TTC549 (cell line): ENCODE measurements at regions not wholly inside any gene's neighbourhood (a gene's known extent, or its start where the extent isn't known, plus 50 kb on each side); places are given as distances from the start of the nearest gene placed in this dataset.

Source experiments
- FAIRE-seq: peaks from 2 replicates; lab custom pipeline; 2012; peaks lifted over from hg19 to GRCh38; lab: Jason Lieb, UNC

- no peak for FAIRE-seq
Observed at GRCh38 chr5:125700380-125700861, 722.8 kb upstream of the GRAMD2B start.

GRCh38 chr5:125703616-125704015, 719.6 kb upstream of the GRAMD2B start:
- no peak for FAIRE-seq

GRCh38 chr5:125704888-125705287, 718.3 kb upstream of the GRAMD2B start:
- FAIRE-seq, result no peak

- FAIRE-seq, result no peak
Observed at GRCh38 chr5:125708583-125708982, 714.6 kb upstream of the GRAMD2B start.

- no peak for FAIRE-seq
Observed at GRCh38 chr5:125710745-125711144, 712.5 kb upstream of the GRAMD2B start.

GRCh38 chr5:125712397-125712796, 710.8 kb upstream of the GRAMD2B start:
- no peak for FAIRE-seq

GRCh38 chr5:125713109-125713805, 710.0 kb upstream of the GRAMD2B start:
- no peak for FAIRE-seq

- FAIRE-seq, result no peak
Observed at GRCh38 chr5:125715216-125715615, 708.0 kb upstream of the GRAMD2B start.

GRCh38 chr5:125717209-125717608, 706.0 kb upstream of the GRAMD2B start:
- no peak for FAIRE-seq

GRCh38 chr5:125719681-125720347, 703.4 kb upstream of the GRAMD2B start:
- no peak for FAIRE-seq

- no peak for FAIRE-seq
Observed at GRCh38 chr5:125720348-125720685, 702.9 kb upstream of the GRAMD2B start.

- FAIRE-seq, result no peak
Observed at GRCh38 chr5:125720721-125721120, 702.5 kb upstream of the GRAMD2B start.

GRCh38 chr5:125722550-125722949, 700.7 kb upstream of the GRAMD2B start:
- FAIRE-seq, result no peak

- no peak for FAIRE-seq
Observed at GRCh38 chr5:125725691-125726090, 697.5 kb upstream of the GRAMD2B start.

GRCh38 chr5:125743939-125744338, 679.3 kb upstream of the GRAMD2B start:
- FAIRE-seq, result no peak

GRCh38 chr5:125746917-125747316, 676.3 kb upstream of the GRAMD2B start:
- FAIRE-seq, result no peak

GRCh38 chr5:125750147-125750860, 672.9 kb upstream of the GRAMD2B start:
- no peak for FAIRE-seq

GRCh38 chr5:125750861-125751186, 672.4 kb upstream of the GRAMD2B start:
- FAIRE-seq, result no peak

- no peak for FAIRE-seq
Observed at GRCh38 chr5:125756456-125756855, 666.8 kb upstream of the GRAMD2B start.

GRCh38 chr5:125766706-125767105, 656.5 kb upstream of the GRAMD2B start:
- FAIRE-seq, result no peak

- no peak for FAIRE-seq
Observed at GRCh38 chr5:125775896-125776295, 647.3 kb upstream of the GRAMD2B start.

- no peak for FAIRE-seq
Observed at GRCh38 chr5:125776656-125777139, 646.5 kb upstream of the GRAMD2B start.

- no peak for FAIRE-seq
Observed at GRCh38 chr5:125778791-125779190, 644.4 kb upstream of the GRAMD2B start.
